GM12878 (cell line): ENCODE measurements at regions not wholly inside any gene's neighbourhood (a gene's known extent, or its start where the extent isn't known, plus 50 kb on each side); places are given as distances from the start of the nearest gene placed in this dataset.

Experiments
- ATAC-seq: fragments of 200-7000 bp; cut with Tn5 transposase; 3 replicates; pipeline ENCODE4 v1.9.1; 2020; ENCODE audit warnings: mild to moderate bottlenecking, moderate library complexity
- BruUV-seq: library from RNA; stranded (reverse); fragments of 400-500 nt; replicated peaks from 2 replicates; lab custom pipeline; 2021; lab: Mats Ljungman, UMichigan
- CTCF ChIA-PET: fragments of 300-600 bp; sonication (Branson Sonifier 250); formaldehyde crosslinking; extraction: SDS; loops from one replicate; lab custom pipeline; 2021; ENCODE audit warnings: inconsistent platforms; lab: Yijun Ruan, JAX
- POLR2A ChIA-PET: fragments of 350-600 bp; formaldehyde crosslinking; extraction: SDS; loops from one replicate; lab custom pipeline; 2021; ENCODE audit warnings: inconsistent platforms; lab: Charles Lee
- RAD21 ChIA-PET: fragments of 300-600 bp; sonication (Branson Sonifier 250); formaldehyde crosslinking; loops from one replicate; lab custom pipeline; 2023; ENCODE audit warnings: antibody characterized with exemption; ENCODE audit not compliant: unreplicated experiment; lab: Charles Lee
- SMC1A ChIA-PET: fragments of 300-600 bp; sonication (Branson Sonifier 250); formaldehyde crosslinking; loops from one replicate; lab custom pipeline; 2023; ENCODE audit not compliant: unreplicated experiment, uncharacterized antibody; lab: Charles Lee
- DNase-seq: peaks from one replicate; pipeline ENCODE4 v3.0.0-alpha.2; 2011; ENCODE audit warnings: low read depth, low spot score
- FAIRE-seq: peaks from 3 replicates; lab custom pipeline; 2011; peaks lifted over from hg19 to GRCh38; lab: Jason Lieb, UNC
- H2AFZ ChIP-seq: 2 replicates; pipeline ENCODE4 v1.6.0; 2011; ENCODE audit warnings: low read depth, low read length, control low read depth; ENCODE audit not compliant: control insufficient read depth
- H3K27ac ChIP-seq: 2 replicates; pipeline ENCODE4 v1.5.1; 2011; ENCODE audit warnings: control low read depth; ENCODE audit not compliant: control insufficient read depth, insufficient read depth
- H3K27me3 ChIP-seq, 2 experiments: replicated peaks in 1 of 2; 2 replicates each; pipeline versions ENCODE4 v1.6.0 to v1.6.1; 2011; ENCODE audit warnings: low read length in 1 of 2; ENCODE audit not compliant: control insufficient read depth in 2 of 2, insufficient read depth in 2 of 2
- H3K36me3 ChIP-seq, 2 experiments: 2 replicates each; pipeline ENCODE4 v1.5.1; 2011; ENCODE audit warnings: low read length in 1 of 2; ENCODE audit not compliant: control insufficient read depth in 2 of 2, insufficient read depth in 2 of 2
- H3K4me1 ChIP-seq: 2 replicates; pipeline ENCODE4 v1.6.1; 2011; ENCODE audit warnings: mild to moderate bottlenecking, low read length, moderate library complexity, mixed read lengths; ENCODE audit not compliant: control insufficient read depth, insufficient read depth
- H3K4me2 ChIP-seq: 2 replicates; pipeline ENCODE4 v1.6.0; 2011; ENCODE audit warnings: control low read depth; ENCODE audit not compliant: control insufficient read depth, insufficient read depth
- H3K4me3 ChIP-seq: fragments of 200-600 bp; sonication (generic); 2 replicates; pipeline ENCODE4 v1.5.1; 2016
- H3K79me2 ChIP-seq: 2 replicates; pipeline ENCODE4 v1.6.0; 2011; ENCODE audit warnings: low read length; ENCODE audit not compliant: control insufficient read depth, insufficient read depth
- H3K9ac ChIP-seq: 2 replicates; pipeline ENCODE4 v1.8.0; 2011; ENCODE audit warnings: low read length, control low read depth, mixed read lengths; ENCODE audit not compliant: control insufficient read depth, insufficient read depth
- H3K9me3 ChIP-seq: replicated peaks from 3 replicates; pipeline ENCODE4 v1.5.1; 2011; ENCODE audit warnings: mild to moderate bottlenecking, low read length; ENCODE audit not compliant: control insufficient read depth, insufficient read depth
- H4K20me1 ChIP-seq: 2 replicates; pipeline ENCODE4 v1.6.0; 2011; ENCODE audit not compliant: control insufficient read depth, insufficient read depth
- CREB1 ChIP-seq: IDR thresholded peaks from 2 replicates; pipeline ENCODE4 v1.6.1; 2012; ENCODE audit warnings: low read depth, mild to moderate bottlenecking, inconsistent platforms
- NKRF ChIP-seq: fragments of 450-650 bp; conservative IDR thresholded peaks from 2 replicates; pipeline ENCODE4 v1.6.1; 2017; ENCODE audit warnings: mild to moderate bottlenecking, moderate library complexity
- NRF1 ChIP-seq: conservative IDR thresholded peaks from 2 replicates; pipeline ENCODE4 v1.6.1; 2011; ENCODE audit warnings: mild to moderate bottlenecking, low read depth, low read length, improper control_type of control experiment
- ZSCAN29 ChIP-seq: fragments of 450-650 bp; IDR thresholded peaks from 2 replicates; pipeline ENCODE4 v1.6.1; 2017; ENCODE audit warnings: mild to moderate bottlenecking, moderate library complexity
- WGBS: methylation state at CpG from one replicate; pipeline ENCODE4 v1.1.6; 2016; ENCODE audit warnings: low lambda C conversion rate; ENCODE audit not compliant: insufficient replicate concordance, insufficient coverage; ENCODE audit errors: missing lambda C conversion rate; 5-methylcytosine and 5-hydroxymethylcytosine counted together
- in situ Hi-C: fragments of 300-500 bp; cut with MboI; formaldehyde crosslinking; loops from 9 replicates; pipeline ENCODE4 v1.14.3; 2018; ENCODE audit warnings: mixed read lengths
- intact Hi-C: fragments of 100-400 bp; cut with micrococcal nuclease; formaldehyde crosslinking; loops from one replicate; pipeline ENCODE4 v1.14.2; 2022; ENCODE audit not compliant: unreplicated experiment
- TF ChIP-seq, protein P1 (sequence below): fragments of 450-650 bp; IDR thresholded peaks from 2 replicates; pipeline ENCODE4 v1.6.1; 2017; ENCODE audit warnings: mild to moderate bottlenecking, moderate library complexity
- TF ChIP-seq, protein P2 (sequence below): fragments of 450-650 bp; IDR thresholded peaks from 2 replicates; pipeline ENCODE4 v1.6.1; 2017; ENCODE audit warnings: mild to moderate bottlenecking, low read depth, inconsistent platforms; ENCODE audit not compliant: poor library complexity, severe bottlenecking

GRCh38 chr20:7624886-7625285 lies 315.4 kb downstream of the HAO1 start (continued):
- TF ChIP-seq, protein P1, sequence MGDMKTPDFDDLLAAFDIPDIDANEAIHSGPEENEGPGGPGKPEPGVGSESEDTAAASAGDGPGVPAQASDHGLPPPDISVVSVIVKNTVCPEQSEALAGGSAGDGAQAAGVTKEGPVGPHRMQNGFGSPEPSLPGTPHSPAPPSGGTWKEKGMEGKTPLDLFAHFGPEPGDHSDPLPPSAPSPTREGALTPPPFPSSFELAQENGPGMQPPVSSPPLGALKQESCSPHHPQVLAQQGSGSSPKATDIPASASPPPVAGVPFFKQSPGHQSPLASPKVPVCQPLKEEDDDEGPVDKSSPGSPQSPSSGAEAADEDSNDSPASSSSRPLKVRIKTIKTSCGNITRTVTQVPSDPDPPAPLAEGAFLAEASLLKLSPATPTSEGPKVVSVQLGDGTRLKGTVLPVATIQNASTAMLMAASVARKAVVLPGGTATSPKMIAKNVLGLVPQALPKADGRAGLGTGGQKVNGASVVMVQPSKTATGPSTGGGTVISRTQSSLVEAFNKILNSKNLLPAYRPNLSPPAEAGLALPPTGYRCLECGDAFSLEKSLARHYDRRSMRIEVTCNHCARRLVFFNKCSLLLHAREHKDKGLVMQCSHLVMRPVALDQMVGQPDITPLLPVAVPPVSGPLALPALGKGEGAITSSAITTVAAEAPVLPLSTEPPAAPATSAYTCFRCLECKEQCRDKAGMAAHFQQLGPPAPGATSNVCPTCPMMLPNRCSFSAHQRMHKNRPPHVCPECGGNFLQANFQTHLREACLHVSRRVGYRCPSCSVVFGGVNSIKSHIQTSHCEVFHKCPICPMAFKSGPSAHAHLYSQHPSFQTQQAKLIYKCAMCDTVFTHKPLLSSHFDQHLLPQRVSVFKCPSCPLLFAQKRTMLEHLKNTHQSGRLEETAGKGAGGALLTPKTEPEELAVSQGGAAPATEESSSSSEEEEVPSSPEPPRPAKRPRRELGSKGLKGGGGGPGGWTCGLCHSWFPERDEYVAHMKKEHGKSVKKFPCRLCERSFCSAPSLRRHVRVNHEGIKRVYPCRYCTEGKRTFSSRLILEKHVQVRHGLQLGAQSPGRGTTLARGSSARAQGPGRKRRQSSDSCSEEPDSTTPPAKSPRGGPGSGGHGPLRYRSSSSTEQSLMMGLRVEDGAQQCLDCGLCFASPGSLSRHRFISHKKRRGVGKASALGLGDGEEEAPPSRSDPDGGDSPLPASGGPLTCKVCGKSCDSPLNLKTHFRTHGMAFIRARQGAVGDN: no peak
- TF ChIP-seq CREB1: no peak
- TF ChIP-seq NRF1: no peak

DNA sequence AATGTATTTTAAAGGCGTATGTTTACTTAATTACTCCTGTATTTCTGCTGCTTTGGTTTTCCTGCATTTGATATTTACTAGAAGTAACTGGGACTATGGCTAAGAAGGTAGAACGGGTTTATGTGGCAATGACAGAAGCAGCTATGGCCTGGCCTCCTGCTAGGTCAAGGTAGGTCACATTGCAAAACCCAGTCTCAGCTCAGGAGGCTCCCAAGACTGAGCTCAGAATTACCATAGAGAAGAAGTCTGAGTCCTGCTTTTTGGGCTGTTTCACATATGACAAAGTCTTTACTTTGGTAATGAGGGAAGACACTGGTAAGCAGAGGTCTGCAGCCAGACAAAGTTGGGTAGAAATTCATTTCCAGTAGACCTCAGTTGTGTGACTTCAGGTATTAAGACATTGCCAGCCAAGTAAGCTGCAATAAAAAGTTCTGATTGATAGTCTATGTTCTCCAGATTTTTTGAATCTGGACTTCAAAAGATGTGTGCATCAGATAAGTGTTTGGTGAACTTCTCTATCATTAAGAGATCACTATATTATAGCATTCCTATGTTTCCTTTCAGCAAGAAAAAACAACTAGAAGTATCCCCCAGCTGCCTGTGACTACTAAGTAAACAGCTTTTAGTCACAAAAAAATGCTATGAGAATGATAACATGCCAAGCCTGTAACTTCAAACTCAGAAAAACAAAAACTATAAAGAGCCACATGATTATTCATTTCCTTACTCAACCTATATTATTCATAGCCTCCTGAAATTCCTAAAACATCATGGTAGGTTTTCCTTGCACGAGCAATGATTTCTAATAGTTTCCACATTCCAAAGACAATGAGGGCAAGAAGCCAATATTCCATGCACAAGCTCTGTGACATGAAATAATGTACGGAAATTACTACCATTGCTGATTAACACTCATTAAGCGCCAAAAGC lies 312.3 kb downstream of the HAO1 start:
- ChIA-PET POLR2A (interaction anchor here (0.7 kb wide), 1 partner anchor 860 kb away, joined by 3 read pairs; no protein-coding TSS in a partner anchor), CTCF (interaction anchor here (0.6 kb wide), 1 partner anchor 53 kb away, joined by 3 read pairs; no protein-coding TSS in a partner anchor), RAD21 (no interaction called here), SMC1A (no interaction called here)
- Histone ChIP-seq H3K79me2 (no peaks in the 10 kb centered on the region), H3K4me2 (no peak overlapping the region), H3K27ac (no peak overlapping the region), H4K20me1 (no peaks in the 10 kb centered on the region), H3K4me3 (no peak overlapping the region), H3K36me3 (no peaks in the 10 kb centered on the region), H2AFZ (no peak overlapping the region), H3K27me3 (no peaks in the 10 kb centered on the region), H3K4me1 (no peaks in the 10 kb centered on the region), H3K9ac (no peak overlapping the region), H3K9me3 (no peaks in the 10 kb centered on the region)
- intact Hi-C loops (no loop called here), in situ Hi-C loops (no loop called here)
- TF ChIP-seq ZSCAN29: no peak
- no peak for TF ChIP-seq NKRF
- TF ChIP-seq, protein P2, sequence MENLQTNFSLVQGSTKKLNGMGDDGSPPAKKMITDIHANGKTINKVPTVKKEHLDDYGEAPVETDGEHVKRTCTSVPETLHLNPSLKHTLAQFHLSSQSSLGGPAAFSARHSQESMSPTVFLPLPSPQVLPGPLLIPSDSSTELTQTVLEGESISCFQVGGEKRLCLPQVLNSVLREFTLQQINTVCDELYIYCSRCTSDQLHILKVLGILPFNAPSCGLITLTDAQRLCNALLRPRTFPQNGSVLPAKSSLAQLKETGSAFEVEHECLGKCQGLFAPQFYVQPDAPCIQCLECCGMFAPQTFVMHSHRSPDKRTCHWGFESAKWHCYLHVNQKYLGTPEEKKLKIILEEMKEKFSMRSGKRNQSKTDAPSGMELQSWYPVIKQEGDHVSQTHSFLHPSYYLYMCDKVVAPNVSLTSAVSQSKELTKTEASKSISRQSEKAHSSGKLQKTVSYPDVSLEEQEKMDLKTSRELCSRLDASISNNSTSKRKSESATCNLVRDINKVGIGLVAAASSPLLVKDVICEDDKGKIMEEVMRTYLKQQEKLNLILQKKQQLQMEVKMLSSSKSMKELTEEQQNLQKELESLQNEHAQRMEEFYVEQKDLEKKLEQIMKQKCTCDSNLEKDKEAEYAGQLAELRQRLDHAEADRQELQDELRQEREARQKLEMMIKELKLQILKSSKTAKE: no peak
- FAIRE-seq: no peak
- 22% methylated on average over 5 of the region's 5 CpGs for WGBS
- no peak for ATAC-seq
- no peak for DNase-seq
- no TSS peak for BruUV-seq
